Lung (tissue), 11 donors: ENCODE measurements at regions not wholly inside any gene's neighbourhood (a gene's known extent, or its start where the extent isn't known, plus 50 kb on each side); places are given as distances from the start of the nearest gene placed in this dataset.

Source experiments
- ATAC-seq: fragments of 200-7000 bp; cut with Tn5 transposase; one replicate; pipeline ENCODE4 v1.9.1; 2020; ENCODE audit warnings: moderate number of reproducible peaks; ENCODE audit not compliant: insufficient read depth, low FRiP score
- DNase-seq, 3 donors: peaks; one replicate each; pipeline ENCODE4 v3.0.0-alpha.2; 2013 to 2017
- H3K27ac ChIP-seq, 2 donors: one replicate each; pipeline ENCODE4 v1.5.1; 2013; ENCODE audit warnings: mild to moderate bottlenecking in 2 of 2, moderate library complexity in 2 of 2, control low read depth in 1 of 2, inconsistent platforms in 1 of 2, low read depth in 1 of 2, low read length in 1 of 2
- H3K27me3 ChIP-seq, 3 donors: one replicate each; pipeline ENCODE4 v1.5.1; 2013; ENCODE audit warnings: low read length in 2 of 3; ENCODE audit not compliant: control insufficient read depth in 3 of 3, insufficient read depth in 3 of 3
- H3K36me3 ChIP-seq, 4 donors: one replicate each; pipeline ENCODE4 v1.5.1; 2013; ENCODE audit warnings: low read length in 4 of 4, mild to moderate bottlenecking in 1 of 4, moderate library complexity in 1 of 4; ENCODE audit not compliant: control insufficient read depth in 4 of 4, insufficient read depth in 4 of 4
- H3K4me1 ChIP-seq, 5 donors: one replicate each; pipeline ENCODE4 v1.5.1; 2013; ENCODE audit warnings: low read length in 5 of 5, mild to moderate bottlenecking in 2 of 5, moderate library complexity in 1 of 5; ENCODE audit not compliant: control insufficient read depth in 5 of 5, insufficient read depth in 5 of 5
- H3K4me3 ChIP-seq: one replicate; pipeline ENCODE4 v1.5.1; 2013; ENCODE audit warnings: mild to moderate bottlenecking, control low read depth, moderate library complexity
- H3K9ac ChIP-seq, 2 donors: one replicate each; pipeline ENCODE4 v1.5.1; 2013; ENCODE audit warnings: low read length in 2 of 2, control low read depth in 1 of 2; ENCODE audit not compliant: insufficient read depth in 1 of 2
- H3K9me3 ChIP-seq, 4 donors: one replicate each; pipeline ENCODE4 v1.5.1; 2013; ENCODE audit warnings: low read length in 3 of 4, mild to moderate bottlenecking in 1 of 4, moderate library complexity in 1 of 4; ENCODE audit not compliant: control insufficient read depth in 4 of 4, insufficient read depth in 3 of 4
- CTCF ChIP-seq: IDR thresholded peaks from 2 replicates; pipeline ENCODE4 v1.5.1; 2012; ENCODE audit warnings: mild to moderate bottlenecking; ENCODE audit errors: control extremely low read depth, extremely low read depth
- WGBS, 2 donors: extraction: QIAGEN DNeasy Blood & Tissue Kit; methylation state at CpG; one replicate each; pipeline ENCODE4 v1.1.7; 2013; 5-methylcytosine and 5-hydroxymethylcytosine counted together
- donor health status: control.
- donor health status: control.
- donor health status: Bipolar disorder and iron deficiency.
- donor health status: healthy.
- donor health status: DM: yes; HTN: yes; CAD: no.

- Histone ChIP-seq H3K9me3 (no peaks in the 10 kb centered on the region), H3K27ac (no peak overlapping the region), H3K9ac (no peak overlapping the region), H3K27me3 (no peaks in the 10 kb centered on the region), H3K4me3 (no peak overlapping the region), H3K36me3 (no peaks in the 10 kb centered on the region), H3K4me1 (peaks cover 0 to 5% (median 0%) of the 10 kb centered on the region in 5 donors)
- 68 to 80% methylated on average over 4 of the region's 4 CpGs for WGBS, 2 donors
- TF ChIP-seq CTCF: no peak
- ATAC-seq: no peak
- DNase-seq: no peak
Measured at GRCh38 chr1:106571109-106571508, 485.4 kb upstream of the PRMT6 start.

- WGBS, 2 donors: 57 to 72% methylated on average over 1 of the region's 1 CpG
- Histone ChIP-seq H3K36me3 (no peaks in the 10 kb centered on the region), H3K4me1 (no peaks in the 10 kb centered on the region), H3K4me3 (no peak overlapping the region), H3K9me3 (peaks cover 0 to 3% (median 0%) of the 10 kb centered on the region in 4 donors), H3K27ac (no peak overlapping the region), H3K9ac (no peak overlapping the region), H3K27me3 (no peaks in the 10 kb centered on the region)
- DNase-seq (no peak), ATAC-seq (no peak)
- no peak for TF ChIP-seq CTCF
Measured at GRCh38 chr1:106584107-106584506, 472.4 kb upstream of the PRMT6 start.

- H3K36me3 ChIP-seq: no peaks in the 10 kb centered on the region
- DNase-seq (no peak), ATAC-seq (no peak)
- H3K9ac ChIP-seq: no peak overlapping the region
- H3K4me1 ChIP-seq: no peaks in the 10 kb centered on the region
- H3K27ac ChIP-seq: no peak overlapping the region
- H3K4me3 ChIP-seq: no peak overlapping the region
- no peak for TF ChIP-seq CTCF
- H3K27me3 ChIP-seq: no peaks in the 10 kb centered on the region
- peaks cover 0 to 4% (median 0%) of the 10 kb centered on the region in 4 donors for H3K9me3 ChIP-seq
- 79 to 88% methylated on average over 4 of the region's 4 CpGs for WGBS, 2 donors
Measured at GRCh38 chr1:106584676-106585075, 471.8 kb upstream of the PRMT6 start.

GRCh38 chr1:106600626-106601025 is 455.8 kb upstream of the PRMT6 start:
- H3K4me1 ChIP-seq: no peaks in the 10 kb centered on the region
- WGBS, 2 donors: 52 to 64% methylated on average over 2 of the region's 2 CpGs
- no peak overlapping the region for H3K27ac ChIP-seq
- no peak for ATAC-seq
- H3K36me3 ChIP-seq: no peaks in the 10 kb centered on the region
- H3K4me3 ChIP-seq: no peak overlapping the region
- no peaks in the 10 kb centered on the region for H3K27me3 ChIP-seq
- H3K9me3 ChIP-seq: no peaks in the 10 kb centered on the region
- no peak overlapping the region for H3K9ac ChIP-seq
- DNase-seq: peak in 1 of 3 donors; percentile 32
- TF ChIP-seq CTCF: no peak
